RWPE2 (cell line): ENCODE measurements at regions not wholly inside any gene's neighbourhood (a gene's known extent, or its start where the extent isn't known, plus 50 kb on each side); places are given as distances from the start of the nearest gene placed in this dataset.

Source experiments
- ATAC-seq: fragments of 200-7000 bp; cut with Tn5 transposase; 3 replicates; pipeline ENCODE4 v1.9.1; 2021; ENCODE audit warnings: low read depth
- DNase-seq: peaks from one replicate; pipeline ENCODE4 v3.0.0-alpha.2; 2020; ENCODE audit warnings: low spot score
- H3K27ac ChIP-seq: fragments of 450-650 bp; 2 replicates; pipeline ENCODE4 v1.5.1; 2017; ENCODE audit warnings: mild to moderate bottlenecking; ENCODE audit not compliant: poor library complexity, severe bottlenecking
- H3K27me3 ChIP-seq: fragments of 250-450 bp; sonication (Bioruptor Pico); 2 replicates; pipeline ENCODE4 v1.5.1; 2021; ENCODE audit warnings: mild to moderate bottlenecking, moderate library complexity; ENCODE audit not compliant: insufficient read depth, poor library complexity, severe bottlenecking
- H3K36me3 ChIP-seq: fragments of 250-450 bp; sonication (Bioruptor Pico); 2 replicates; pipeline ENCODE4 v1.5.1; 2020; ENCODE audit warnings: low read depth, mild to moderate bottlenecking, moderate library complexity
- H3K4me1 ChIP-seq: fragments of 250-450 bp; sonication (Bioruptor Pico); 2 replicates; pipeline ENCODE4 v1.5.1; 2021; ENCODE audit warnings: mild to moderate bottlenecking, moderate library complexity; ENCODE audit not compliant: insufficient read depth, poor library complexity, severe bottlenecking
- H3K4me3 ChIP-seq: fragments of 250-450 bp; sonication (Bioruptor Pico); 2 replicates; pipeline ENCODE4 v1.5.1; 2021; ENCODE audit warnings: mild to moderate bottlenecking, moderate library complexity; ENCODE audit not compliant: severe bottlenecking
- H3K9me3 ChIP-seq: fragments of 250-450 bp; sonication (Bioruptor Pico); 2 replicates; pipeline ENCODE4 v1.5.1; 2021; ENCODE audit warnings: mild to moderate bottlenecking, moderate library complexity; ENCODE audit not compliant: severe bottlenecking
- CTCF ChIP-seq: fragments of 450-650 bp; IDR thresholded peaks from one replicate; pipeline ENCODE4 v1.5.1; 2017; ENCODE audit warnings: mild to moderate bottlenecking, moderate library complexity; ENCODE audit not compliant: poor library complexity, severe bottlenecking

GRCh38 chr1:215330426-215330825 is 236.7 kb upstream of the KCTD3 start:
- DNase-seq = no peak
- Histone ChIP-seq H3K36me3 (no peaks in the 10 kb centered on the region), H3K9me3 (no peaks in the 10 kb centered on the region), H3K27ac (no peak overlapping the region), H3K4me1 (no peaks in the 10 kb centered on the region), H3K4me3 (no peak overlapping the region), H3K27me3 (no peaks in the 10 kb centered on the region)
- TF ChIP-seq CTCF = no peak
- ATAC-seq = no peak

GRCh38 chr1:215344539-215344938 is 222.6 kb upstream of the KCTD3 start:
- H3K4me3 ChIP-seq = no peak overlapping the region
- no peaks in the 10 kb centered on the region for H3K4me1 ChIP-seq
- no peaks in the 10 kb centered on the region for H3K36me3 ChIP-seq
- H3K27ac ChIP-seq = no peak overlapping the region
- ATAC-seq (no peak), DNase-seq (no peak)
- TF ChIP-seq CTCF = no peak
- no peaks in the 10 kb centered on the region for H3K27me3 ChIP-seq
- no peaks in the 10 kb centered on the region for H3K9me3 ChIP-seq

GRCh38 chr1:215345208-215345607 is 221.9 kb upstream of the KCTD3 start:
- H3K4me1 ChIP-seq = no peaks in the 10 kb centered on the region
- no peaks in the 10 kb centered on the region for H3K9me3 ChIP-seq
- no peaks in the 10 kb centered on the region for H3K36me3 ChIP-seq
- TF ChIP-seq CTCF = no peak
- DNase-seq (no peak), ATAC-seq (no peak)
- no peak overlapping the region for H3K4me3 ChIP-seq
- no peaks in the 10 kb centered on the region for H3K27me3 ChIP-seq
- no peak overlapping the region for H3K27ac ChIP-seq

- H3K9me3 ChIP-seq = no peaks in the 10 kb centered on the region
- H3K4me3 ChIP-seq = no peak overlapping the region
- H3K27me3 ChIP-seq = no peaks in the 10 kb centered on the region
- no peak for TF ChIP-seq CTCF
- DNase-seq (no peak), ATAC-seq (no peak)
- no peak overlapping the region for H3K27ac ChIP-seq
- H3K4me1 ChIP-seq = no peaks in the 10 kb centered on the region
- H3K36me3 ChIP-seq = no peaks in the 10 kb centered on the region
Observed at GRCh38 chr1:215345766-215346165, 221.3 kb upstream of the KCTD3 start.

GRCh38 chr1:215357901-215358300 is 209.2 kb upstream of the KCTD3 start:
- DNase-seq (no peak), ATAC-seq (no peak)
- H3K4me3 ChIP-seq = no peak overlapping the region
- no peaks in the 10 kb centered on the region for H3K36me3 ChIP-seq
- H3K4me1 ChIP-seq = no peaks in the 10 kb centered on the region
- no peak overlapping the region for H3K27ac ChIP-seq
- no peaks in the 10 kb centered on the region for H3K27me3 ChIP-seq
- no peaks in the 10 kb centered on the region for H3K9me3 ChIP-seq
- no peak for TF ChIP-seq CTCF
